GM20000 (cell line): ENCODE measurements at regions not wholly inside any gene's neighbourhood (a gene's known extent, or its start where the extent isn't known, plus 50 kb on each side); places are given as distances from the start of the nearest gene placed in this dataset.
A peak's percentile ranks its signal among the peaks of the same experiment; 100 is the strongest.

Source experiments
- DNase-seq: peaks from one replicate; pipeline ENCODE4 v3.0.0; 2012; ENCODE audit warnings: low spot score
- CTCF ChIP-seq: IDR thresholded peaks from 2 replicates; pipeline ENCODE4 v1.5.1; 2012; ENCODE audit warnings: mild to moderate bottlenecking, control low read depth; ENCODE audit errors: extremely low read depth, missing control alignments

- TF ChIP-seq CTCF, result peak; percentile 90
- peak; percentile 78 for DNase-seq
Observed at GRCh38 chr2:16608661-16609643, 56.7 kb downstream of the CYRIA start.

GRCh38 chr2:16607301-16607700 lies 58.3 kb downstream of the CYRIA start:
- no peak for DNase-seq
- TF ChIP-seq CTCF, result no peak

GRCh38 chr2:16604236-16604635 lies 61.4 kb downstream of the CYRIA start:
- no peak for DNase-seq
- TF ChIP-seq CTCF, result no peak

GRCh38 chr2:16591370-16591933 lies 74.2 kb downstream of the CYRIA start:
- TF ChIP-seq CTCF, result no peak
- DNase-seq, result no peak

- no peak for TF ChIP-seq CTCF
Observed at GRCh38 chr2:16589465-16589864, 76.2 kb downstream of the CYRIA start.

GRCh38 chr2:16588565-16588964 lies 77.1 kb downstream of the CYRIA start:
- TF ChIP-seq CTCF, result no peak
- no peak for DNase-seq

More at GRCh38 chr2:16589465-16589864, 76.2 kb downstream of the CYRIA start:
- DNase-seq, result no peak

- no peak for TF ChIP-seq CTCF
- DNase-seq, result no peak
Observed at GRCh38 chr2:16587601-16588000, 78.0 kb downstream of the CYRIA start.
